CD4-positive, alpha-beta T cell (primary cell): ENCODE measurements at regions not wholly inside any gene's neighbourhood (a gene's known extent, or its start where the extent isn't known, plus 50 kb on each side); places are given as distances from the start of the nearest gene placed in this dataset.

Experiments
- ATAC-seq: fragments of 200-7000 bp; cut with Tn5 transposase; one replicate; pipeline ENCODE4 v1.10.0; 2022; ENCODE audit warnings: mild to moderate bottlenecking; ENCODE audit not compliant: poor library complexity
- CTCF ChIA-PET: fragments of 350-600 bp; sonication (Branson Sonifier 250); formaldehyde crosslinking; loops from one replicate; lab custom pipeline; 2021; ENCODE audit warnings: antibody characterized with exemption, inconsistent platforms; lab: Charles Lee
- POLR2A ChIA-PET: fragments of 350-600 bp; sonication (Branson Sonifier 250); formaldehyde crosslinking; loops from one replicate; lab custom pipeline; 2021; ENCODE audit warnings: antibody characterized with exemption, inconsistent platforms; lab: Charles Lee
- DNase-seq, 14 experiments: peaks; one replicate each; pipeline ENCODE4 v3.0.0-alpha.2; 2013 to 2020; ENCODE audit warnings: mixed read lengths in 2 of 14
- H3K27ac ChIP-seq, 2 donors: one replicate each; pipeline versions ENCODE4 v1.5.1 to v1.7.0; 2013; ENCODE audit warnings: low read length in 2 of 2, low read depth in 1 of 2, mild to moderate bottlenecking in 1 of 2
- H3K27me3 ChIP-seq, 2 experiments: 1 replicate in 1 of 2; 2 replicates in 1 of 2; pipeline versions ENCODE4 v1.6.1 to v1.7.0; 2013; ENCODE audit warnings: low read length in 2 of 2, control low read depth in 1 of 2, mild to moderate bottlenecking in 1 of 2, moderate library complexity in 1 of 2; ENCODE audit not compliant: insufficient read depth in 2 of 2, control insufficient read depth in 1 of 2
- H3K36me3 ChIP-seq: one replicate; pipeline ENCODE4 v1.6.1; 2013; ENCODE audit warnings: low read length, control low read depth; ENCODE audit not compliant: insufficient read depth
- H3K4me1 ChIP-seq: one replicate; pipeline ENCODE4 v1.6.1; 2013; ENCODE audit warnings: low read length, control low read depth; ENCODE audit not compliant: insufficient read depth
- H3K4me3 ChIP-seq: one replicate; pipeline ENCODE4 v1.5.1; 2013; ENCODE audit warnings: mild to moderate bottlenecking, low read length, moderate library complexity
- H3K9me3 ChIP-seq, 2 experiments: 1 replicate in 1 of 2; 2 replicates in 1 of 2; pipeline versions ENCODE4 v1.6.1 to v1.7.0; 2013; ENCODE audit warnings: low read length in 2 of 2, mild to moderate bottlenecking in 2 of 2, control low read depth in 1 of 2, moderate library complexity in 1 of 2; ENCODE audit not compliant: control insufficient read depth in 1 of 2, insufficient read depth in 1 of 2
- H3K27ac Mint-ChIP-seq: one replicate; pipeline ENCODE4 v1.8.0; 2020; ENCODE audit warnings: mixed read lengths
- H3K27me3 Mint-ChIP-seq: one replicate; pipeline ENCODE4 v1.8.0; 2021; ENCODE audit warnings: mixed read lengths
- H3K36me3 Mint-ChIP-seq: one replicate; pipeline ENCODE4 v1.8.0; 2021; ENCODE audit warnings: low read depth, mixed read lengths
- H3K4me1 Mint-ChIP-seq: one replicate; pipeline ENCODE4 v1.8.0; 2021; ENCODE audit warnings: low read depth, mixed read lengths
- H3K4me3 Mint-ChIP-seq: one replicate; pipeline ENCODE4 v1.8.0; 2020; ENCODE audit warnings: mild to moderate bottlenecking, mixed read lengths
- H3K9me3 Mint-ChIP-seq: one replicate; pipeline ENCODE4 v1.8.0; 2020; ENCODE audit warnings: mixed read lengths
- intact Hi-C, 2 experiments: fragments of 100-400 bp; cut with DNase I in 1 of 2; cut with micrococcal nuclease in 1 of 2; formaldehyde crosslinking; loops; one replicate each; pipeline versions ENCODE4 v1.15.1 to v1.9.0; 2023 to 2025; cut with DNase I, micrococcal nuclease
- TF ChIP-seq, protein P1 (sequence below): fragments of 200-600 bp; IDR thresholded peaks from one replicate; pipeline ENCODE4 v1.8.0; 2022; ENCODE audit warnings: antibody characterized with exemption, mild to moderate bottlenecking

DNA sequence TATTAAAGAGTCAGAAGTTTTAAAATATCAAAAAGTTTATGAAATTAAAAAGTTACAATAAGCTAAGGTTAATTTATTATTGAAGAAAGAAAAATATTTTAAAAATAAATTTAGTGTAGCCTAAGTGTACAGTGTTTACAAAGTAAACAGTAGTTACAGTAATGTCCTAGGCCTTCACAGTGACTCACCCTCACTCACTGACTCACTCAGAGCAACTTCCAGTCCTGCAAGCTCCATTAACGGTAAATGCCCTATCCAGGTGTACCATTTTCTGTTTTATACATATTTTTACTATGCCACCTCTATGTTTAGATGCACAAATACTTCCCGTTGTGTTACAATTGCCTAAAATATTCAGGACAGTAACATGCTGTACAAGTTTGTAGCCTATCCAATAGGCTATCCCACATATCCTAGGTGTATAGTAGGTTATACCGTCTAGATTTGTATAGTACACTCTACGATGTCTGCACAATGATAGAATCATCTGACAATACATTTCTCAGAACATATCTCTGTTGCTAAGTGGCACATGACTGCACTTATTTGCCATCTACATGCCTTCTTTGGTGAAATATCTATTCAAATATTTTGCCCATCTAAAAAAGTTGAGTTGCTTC lies 67.2 kb upstream of the WSB1 start:
- no peaks in the 10 kb centered on the region for H3K27me3 ChIP-seq
- H3K4me1 ChIP-seq = no peaks in the 10 kb centered on the region
- no peak overlapping the region for H3K4me3 ChIP-seq
- H3K36me3 ChIP-seq = no peaks in the 10 kb centered on the region
- Mint-ChIP-seq H3K27ac (no peak overlapping the region), H3K9me3 (no peaks in the 10 kb centered on the region), H3K27me3 (no peaks in the 10 kb centered on the region), H3K4me3 (no peak overlapping the region), H3K36me3 (no peaks in the 10 kb centered on the region), H3K4me1 (no peaks in the 10 kb centered on the region)
- TF ChIP-seq, protein P1, sequence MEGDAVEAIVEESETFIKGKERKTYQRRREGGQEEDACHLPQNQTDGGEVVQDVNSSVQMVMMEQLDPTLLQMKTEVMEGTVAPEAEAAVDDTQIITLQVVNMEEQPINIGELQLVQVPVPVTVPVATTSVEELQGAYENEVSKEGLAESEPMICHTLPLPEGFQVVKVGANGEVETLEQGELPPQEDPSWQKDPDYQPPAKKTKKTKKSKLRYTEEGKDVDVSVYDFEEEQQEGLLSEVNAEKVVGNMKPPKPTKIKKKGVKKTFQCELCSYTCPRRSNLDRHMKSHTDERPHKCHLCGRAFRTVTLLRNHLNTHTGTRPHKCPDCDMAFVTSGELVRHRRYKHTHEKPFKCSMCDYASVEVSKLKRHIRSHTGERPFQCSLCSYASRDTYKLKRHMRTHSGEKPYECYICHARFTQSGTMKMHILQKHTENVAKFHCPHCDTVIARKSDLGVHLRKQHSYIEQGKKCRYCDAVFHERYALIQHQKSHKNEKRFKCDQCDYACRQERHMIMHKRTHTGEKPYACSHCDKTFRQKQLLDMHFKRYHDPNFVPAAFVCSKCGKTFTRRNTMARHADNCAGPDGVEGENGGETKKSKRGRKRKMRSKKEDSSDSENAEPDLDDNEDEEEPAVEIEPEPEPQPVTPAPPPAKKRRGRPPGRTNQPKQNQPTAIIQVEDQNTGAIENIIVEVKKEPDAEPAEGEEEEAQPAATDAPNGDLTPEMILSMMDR = no peak
- H3K27ac ChIP-seq = no peak overlapping the region
- POLR2A ChIA-PET = no interaction called here
- ATAC-seq = no peak
- CTCF ChIA-PET = no interaction called here
- intact Hi-C loops = no loop called here
- H3K9me3 ChIP-seq = no peaks in the 10 kb centered on the region
- no peak for DNase-seq

GRCh38 chr17:27230996-27231395 lies 62.9 kb upstream of the WSB1 start:
- Mint-ChIP-seq H3K4me1 (no peaks in the 10 kb centered on the region), H3K36me3 (no peaks in the 10 kb centered on the region), H3K4me3 (no peak overlapping the region), H3K27me3 (no peaks in the 10 kb centered on the region), H3K9me3 (no peaks in the 10 kb centered on the region), H3K27ac (no peak overlapping the region)
- no peak for ATAC-seq
- H3K9me3 ChIP-seq = no peaks in the 10 kb centered on the region
- H3K27ac ChIP-seq = no peak overlapping the region
- CTCF ChIA-PET = no interaction called here
- no peaks in the 10 kb centered on the region for H3K27me3 ChIP-seq
- POLR2A ChIA-PET = no interaction called here
- no peaks in the 10 kb centered on the region for H3K36me3 ChIP-seq
- no peaks in the 10 kb centered on the region for H3K4me1 ChIP-seq
- DNase-seq = no peak
- intact Hi-C loops = no loop called here
- TF ChIP-seq, protein P1 = no peak
- no peak overlapping the region for H3K4me3 ChIP-seq

DNA sequence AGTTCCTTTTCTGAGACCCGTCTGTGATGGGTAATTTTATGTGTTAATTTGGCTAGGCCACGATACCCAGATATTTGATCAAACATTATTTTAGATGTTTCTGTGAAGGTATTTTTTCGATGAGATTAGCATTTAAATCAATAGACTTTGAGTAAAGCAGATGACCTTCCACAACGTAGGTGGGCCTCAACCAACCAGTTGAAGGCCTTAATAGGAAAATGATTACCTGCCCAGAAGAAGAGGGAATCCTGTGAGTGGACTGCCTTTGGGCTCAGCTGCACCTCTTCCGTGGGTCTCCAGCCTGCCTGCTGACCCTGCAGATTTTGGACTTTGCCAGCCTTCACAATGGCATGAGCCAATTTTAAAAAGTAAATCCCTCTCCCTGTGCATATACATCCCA lies 61.6 kb upstream of the WSB1 start:
- no peaks in the 10 kb centered on the region for H3K36me3 ChIP-seq
- no peak for DNase-seq
- Mint-ChIP-seq H3K4me1 (no peaks in the 10 kb centered on the region), H3K36me3 (no peaks in the 10 kb centered on the region), H3K4me3 (no peak overlapping the region), H3K9me3 (no peaks in the 10 kb centered on the region), H3K27me3 (no peaks in the 10 kb centered on the region), H3K27ac (no peak overlapping the region)
- H3K4me1 ChIP-seq = no peaks in the 10 kb centered on the region
- H3K27me3 ChIP-seq = no peaks in the 10 kb centered on the region
- ChIA-PET CTCF (interaction anchor here (2.1 kb wide), 1 partner anchor 101 kb away, joined by 6 read pairs; no protein-coding TSS in a partner anchor), POLR2A (no interaction called here)
- H3K4me3 ChIP-seq = no peak overlapping the region
- H3K27ac ChIP-seq = no peak overlapping the region
- no peak for ATAC-seq
- H3K9me3 ChIP-seq = no peaks in the 10 kb centered on the region
- intact Hi-C loops = no loop called here
- TF ChIP-seq, protein P1 = no peak
